ENCODE measurements at regions not wholly inside any gene's neighbourhood (a gene's known extent, or its start where the extent isn't known, plus 50 kb on each side); places are given as distances from the start of the nearest gene placed in this dataset.

- H3K27ac ChIP-seq (ENCODE audit: low read length) = no peak overlapping the region
- no peak overlapping the region for H3K4me3 ChIP-seq (ENCODE audit: low read depth in 1 of 2, low read length in 2 of 2)
- no peaks in the 10 kb centered on the region for H3K36me3 ChIP-seq (ENCODE audit: control insufficient read depth in 1 of 2, insufficient read depth in 2 of 2, low read length in 2 of 2)
- no peaks in the 10 kb centered on the region for H3K4me1 ChIP-seq (ENCODE audit: control insufficient read depth in 1 of 2, insufficient read depth in 2 of 2, low read length in 2 of 2)
- no peaks in the 10 kb centered on the region for H3K9me3 ChIP-seq (ENCODE audit: control insufficient read depth in 1 of 2, low read length in 2 of 2)
- no peaks in the 10 kb centered on the region for H3K27me3 ChIP-seq (ENCODE audit: low read depth, low read length)
Measured at GRCh38 chr16:51960931-51961330, 586.0 kb downstream of the TOX3 start.

DNA sequence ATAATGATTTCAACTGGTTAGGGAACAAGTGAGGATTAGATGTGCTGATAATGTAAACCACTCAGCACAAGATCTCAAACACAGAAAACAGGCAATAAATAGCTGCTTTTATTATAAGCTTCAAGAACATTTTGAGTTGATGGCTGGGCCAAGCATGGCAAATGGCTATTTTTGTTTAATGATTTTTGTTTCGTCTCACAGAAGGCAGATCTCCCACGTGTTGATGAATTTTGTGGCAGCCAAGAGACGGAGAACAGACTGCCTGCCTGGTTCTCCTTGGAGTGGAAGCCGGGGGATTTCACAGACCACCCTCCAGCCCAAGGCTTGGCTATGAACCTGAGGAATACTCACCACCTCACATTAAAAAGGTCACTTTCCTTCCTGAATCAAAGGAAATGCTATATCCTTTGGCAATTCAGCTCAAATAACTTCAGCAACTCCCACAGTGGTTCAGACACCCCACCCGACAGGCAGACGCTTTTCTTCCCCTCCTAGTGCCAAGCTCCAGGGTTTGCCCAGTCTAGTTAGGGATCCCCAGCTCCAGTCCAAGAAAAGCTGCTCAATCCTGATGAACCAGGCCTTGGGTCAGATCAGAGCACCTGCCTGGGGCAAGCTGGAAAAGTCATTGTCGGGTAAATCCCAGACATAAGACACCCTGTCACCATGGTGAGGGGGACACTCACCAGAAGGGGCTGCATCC is 593.5 kb downstream of the TOX3 start:
- Histone ChIP-seq H3K36me3 (ENCODE audit: control insufficient read depth in 1 of 2, insufficient read depth in 2 of 2, low read length in 2 of 2) (no peaks in the 10 kb centered on the region), H3K27ac (ENCODE audit: low read length) (no peak overlapping the region), H3K27me3 (ENCODE audit: low read depth, low read length) (no peaks in the 10 kb centered on the region), H3K9me3 (ENCODE audit: control insufficient read depth in 1 of 2, low read length in 2 of 2) (no peaks in the 10 kb centered on the region), H3K4me1 (ENCODE audit: control insufficient read depth in 1 of 2, insufficient read depth in 2 of 2, low read length in 2 of 2) (no peaks in the 10 kb centered on the region), H3K4me3 (ENCODE audit: low read depth in 1 of 2, low read length in 2 of 2) (no peak overlapping the region)

GRCh38 chr16:51952500-51952899 is 594.4 kb downstream of the TOX3 start:
- Histone ChIP-seq H3K9me3 (ENCODE audit: control insufficient read depth in 1 of 2, low read length in 2 of 2) (no peaks in the 10 kb centered on the region), H3K27ac (ENCODE audit: low read length) (no peak overlapping the region), H3K36me3 (ENCODE audit: control insufficient read depth in 1 of 2, insufficient read depth in 2 of 2, low read length in 2 of 2) (no peaks in the 10 kb centered on the region), H3K27me3 (ENCODE audit: low read depth, low read length) (no peaks in the 10 kb centered on the region), H3K4me3 (ENCODE audit: low read depth in 1 of 2, low read length in 2 of 2) (no peak overlapping the region), H3K4me1 (ENCODE audit: control insufficient read depth in 1 of 2, insufficient read depth in 2 of 2, low read length in 2 of 2) (no peaks in the 10 kb centered on the region)

DNA sequence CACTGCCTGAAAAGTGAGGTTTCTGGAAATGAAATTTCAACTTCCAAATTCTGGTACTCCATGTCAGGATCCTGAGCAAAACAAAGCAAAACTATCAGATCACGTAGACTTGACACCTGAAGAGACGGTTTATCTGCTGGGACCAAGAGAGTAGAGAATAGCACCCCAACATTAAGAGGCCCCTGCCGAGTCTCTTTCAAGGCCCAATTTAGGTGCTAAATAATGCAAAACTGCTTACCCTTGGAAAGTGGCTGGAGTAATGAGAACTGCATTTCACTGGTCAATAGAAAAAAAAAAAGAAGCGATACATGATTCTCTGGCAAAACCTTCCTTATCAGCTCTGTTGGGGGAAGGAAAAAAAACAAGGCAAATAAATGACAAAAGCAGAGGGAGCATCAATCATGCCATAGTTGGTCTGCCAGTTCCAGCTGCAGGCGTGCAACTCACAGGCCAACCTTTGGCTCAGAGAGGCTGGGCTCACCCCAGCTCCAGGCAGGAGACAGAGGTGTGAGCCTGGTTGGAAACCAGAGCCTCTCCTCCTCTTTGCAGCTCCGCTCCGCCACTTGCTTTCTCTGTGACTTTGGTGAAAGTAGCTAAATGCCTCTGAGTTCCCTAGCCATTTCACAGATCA is 595.2 kb downstream of the TOX3 start:
- Histone ChIP-seq H3K27me3 (ENCODE audit: low read depth, low read length) (no peaks in the 10 kb centered on the region), H3K36me3 (ENCODE audit: control insufficient read depth in 1 of 2, insufficient read depth in 2 of 2, low read length in 2 of 2) (no peaks in the 10 kb centered on the region), H3K4me1 (ENCODE audit: control insufficient read depth in 1 of 2, insufficient read depth in 2 of 2, low read length in 2 of 2) (no peaks in the 10 kb centered on the region), H3K27ac (ENCODE audit: low read length) (no peak overlapping the region), H3K9me3 (ENCODE audit: control insufficient read depth in 1 of 2, low read length in 2 of 2) (no peaks in the 10 kb centered on the region), H3K4me3 (ENCODE audit: low read depth in 1 of 2, low read length in 2 of 2) (no peak overlapping the region)

DNA sequence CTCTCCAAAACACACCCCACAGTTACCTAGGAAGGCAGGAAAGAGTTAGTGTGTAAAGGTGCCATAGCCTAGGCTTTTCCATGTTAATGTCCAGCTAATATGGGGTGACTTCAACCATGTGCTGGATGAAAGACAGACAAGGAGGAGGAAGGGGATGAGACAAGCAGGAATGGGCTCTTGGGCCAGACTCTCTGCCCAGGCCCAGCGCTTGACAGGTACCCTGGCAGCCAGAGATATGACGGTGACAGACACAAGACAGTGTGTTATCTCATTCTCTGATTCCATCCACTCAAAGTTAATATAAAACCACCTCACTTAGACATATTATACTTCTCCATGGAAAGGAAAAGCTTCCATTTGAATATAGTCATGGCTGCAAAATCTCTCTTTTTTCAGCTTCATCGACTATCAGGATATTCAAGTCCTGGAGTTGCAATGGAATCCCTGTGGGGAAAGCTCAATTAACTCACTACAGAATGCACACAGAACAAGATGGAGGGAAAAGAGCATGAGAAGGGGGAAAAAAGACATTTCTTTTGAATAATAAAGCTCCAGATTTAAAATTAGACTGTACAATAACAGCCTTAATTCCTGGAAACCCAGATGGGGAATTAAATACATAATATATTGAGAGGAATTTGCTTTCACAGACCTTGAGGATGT is 596.7 kb downstream of the TOX3 start:
- H3K27me3 ChIP-seq (ENCODE audit: low read depth, low read length) = no peaks in the 10 kb centered on the region
- no peak overlapping the region for H3K4me3 ChIP-seq (ENCODE audit: low read depth in 1 of 2, low read length in 2 of 2)
- H3K36me3 ChIP-seq (ENCODE audit: control insufficient read depth in 1 of 2, insufficient read depth in 2 of 2, low read length in 2 of 2) = no peaks in the 10 kb centered on the region
- no peaks in the 10 kb centered on the region for H3K4me1 ChIP-seq (ENCODE audit: control insufficient read depth in 1 of 2, insufficient read depth in 2 of 2, low read length in 2 of 2)
- no peaks in the 10 kb centered on the region for H3K9me3 ChIP-seq (ENCODE audit: control insufficient read depth in 1 of 2, low read length in 2 of 2)
- no peak overlapping the region for H3K27ac ChIP-seq (ENCODE audit: low read length)

- no peak overlapping the region for H3K27ac ChIP-seq (ENCODE audit: low read length)
- H3K36me3 ChIP-seq (ENCODE audit: control insufficient read depth in 1 of 2, insufficient read depth in 2 of 2, low read length in 2 of 2) = no peaks in the 10 kb centered on the region
- H3K27me3 ChIP-seq (ENCODE audit: low read depth, low read length) = no peaks in the 10 kb centered on the region
- H3K4me3 ChIP-seq (ENCODE audit: low read depth in 1 of 2, low read length in 2 of 2) = no peak overlapping the region
- H3K9me3 ChIP-seq (ENCODE audit: control insufficient read depth in 1 of 2, low read length in 2 of 2) = no peaks in the 10 kb centered on the region
- H3K4me1 ChIP-seq (ENCODE audit: control insufficient read depth in 1 of 2, insufficient read depth in 2 of 2, low read length in 2 of 2) = no peaks in the 10 kb centered on the region
Measured at GRCh38 chr16:51949282-51949681, 597.7 kb downstream of the TOX3 start.

DNA sequence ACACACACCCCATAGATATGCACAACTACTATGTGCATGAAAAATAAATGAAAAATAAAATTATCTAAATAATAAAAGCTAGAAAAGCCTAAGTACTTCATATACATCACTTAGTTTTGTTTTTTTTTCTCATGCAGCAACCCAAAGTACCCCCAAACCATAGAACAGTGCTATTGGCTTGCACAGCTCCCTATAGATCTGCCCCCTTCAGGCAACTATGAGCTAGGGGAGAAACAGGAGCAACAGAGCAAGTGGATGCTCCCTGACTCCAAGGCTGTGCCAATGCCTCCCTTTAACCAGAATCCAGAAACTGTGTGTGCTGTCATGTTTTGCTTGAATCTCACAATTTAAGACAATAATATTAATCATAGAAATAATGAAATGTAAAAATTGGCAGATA is 605.5 kb downstream of the TOX3 start:
- H3K9me3 ChIP-seq (ENCODE audit: control insufficient read depth in 1 of 2, low read length in 2 of 2) = no peaks in the 10 kb centered on the region
- no peak overlapping the region for H3K27ac ChIP-seq (ENCODE audit: low read length)
- no peak overlapping the region for H3K4me3 ChIP-seq (ENCODE audit: low read depth in 1 of 2, low read length in 2 of 2)

GRCh38 chr16:51940183-51940582 is 606.8 kb downstream of the TOX3 start:
- Histone ChIP-seq H3K27ac (ENCODE audit: low read length) (no peak overlapping the region), H3K9me3 (ENCODE audit: control insufficient read depth in 1 of 2, low read length in 2 of 2) (no peaks in the 10 kb centered on the region)

More for the DNA sequence above, 605.5 kb downstream of the TOX3 start:
- H3K27me3 ChIP-seq (ENCODE audit: low read depth, low read length) = no peaks in the 10 kb centered on the region
- no peaks in the 10 kb centered on the region for H3K4me1 ChIP-seq (ENCODE audit: control insufficient read depth in 1 of 2, insufficient read depth in 2 of 2, low read length in 2 of 2)
- no peaks in the 10 kb centered on the region for H3K36me3 ChIP-seq (ENCODE audit: control insufficient read depth in 1 of 2, insufficient read depth in 2 of 2, low read length in 2 of 2)

DNA sequence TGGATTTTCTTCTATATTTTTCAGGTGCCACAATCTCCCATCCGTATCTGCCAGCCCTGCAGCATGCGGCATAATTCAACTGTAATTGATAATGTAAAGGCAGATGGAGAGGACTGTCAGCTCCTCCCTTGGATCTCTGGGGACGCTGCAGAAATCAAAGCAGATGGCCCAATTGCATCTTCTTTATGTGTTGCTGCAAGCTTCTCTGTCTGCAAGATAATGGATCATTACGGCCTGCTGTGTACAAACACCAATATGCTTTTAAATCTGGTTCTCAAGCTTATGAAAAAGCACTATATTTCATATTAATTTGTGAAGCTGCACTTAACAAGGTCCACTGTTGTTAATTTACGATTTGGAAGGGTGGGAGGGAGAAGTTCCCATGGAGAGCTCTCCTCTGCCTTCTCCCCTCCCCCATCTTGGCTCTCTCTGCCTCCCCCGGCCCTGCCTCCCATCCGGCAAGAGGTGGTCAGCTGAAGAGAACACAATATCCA is 607.5 kb downstream of the TOX3 start:
- H3K36me3 ChIP-seq (ENCODE audit: control insufficient read depth in 1 of 2, insufficient read depth in 2 of 2, low read length in 2 of 2) = no peaks in the 10 kb centered on the region
- no peaks in the 10 kb centered on the region for H3K4me1 ChIP-seq (ENCODE audit: control insufficient read depth in 1 of 2, insufficient read depth in 2 of 2, low read length in 2 of 2)
- H3K4me3 ChIP-seq (ENCODE audit: low read depth in 1 of 2, low read length in 2 of 2) = no peak overlapping the region
- H3K27ac ChIP-seq (ENCODE audit: low read length) = no peak overlapping the region
- no peaks in the 10 kb centered on the region for H3K27me3 ChIP-seq (ENCODE audit: low read depth, low read length)
- H3K9me3 ChIP-seq (ENCODE audit: control insufficient read depth in 1 of 2, low read length in 2 of 2) = no peaks in the 10 kb centered on the region

More at GRCh38 chr16:51940183-51940582, 606.8 kb downstream of the TOX3 start:
- Histone ChIP-seq H3K4me1 (ENCODE audit: control insufficient read depth in 1 of 2, insufficient read depth in 2 of 2, low read length in 2 of 2) (no peaks in the 10 kb centered on the region), H3K36me3 (ENCODE audit: control insufficient read depth in 1 of 2, insufficient read depth in 2 of 2, low read length in 2 of 2) (no peaks in the 10 kb centered on the region), H3K4me3 (ENCODE audit: low read depth in 1 of 2, low read length in 2 of 2) (no peak overlapping the region), H3K27me3 (ENCODE audit: low read depth, low read length) (no peaks in the 10 kb centered on the region)

DNA sequence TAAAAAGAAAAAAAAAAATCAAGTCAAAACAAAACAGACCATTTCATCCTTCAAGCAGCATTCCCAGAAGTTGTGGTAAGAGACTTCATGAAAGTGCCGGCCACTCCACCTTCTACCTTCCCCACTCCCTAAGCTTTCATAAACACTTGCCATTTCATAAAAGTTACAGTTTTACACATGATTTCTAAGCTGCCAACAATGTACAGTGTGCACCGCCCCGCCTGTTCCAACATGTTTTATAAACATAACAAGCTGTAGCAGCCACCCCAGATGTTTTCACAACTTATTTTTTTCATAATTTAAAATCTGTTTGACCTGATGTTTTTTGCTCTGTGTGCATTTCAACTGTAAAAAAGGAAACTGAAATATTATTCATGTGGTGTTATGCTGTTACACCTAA is 608.1 kb downstream of the TOX3 start:
- no peak overlapping the region for H3K4me3 ChIP-seq (ENCODE audit: low read depth in 1 of 2, low read length in 2 of 2)
- H3K27ac ChIP-seq (ENCODE audit: low read length) = no peak overlapping the region
- H3K27me3 ChIP-seq (ENCODE audit: low read depth, low read length) = no peaks in the 10 kb centered on the region
- no peaks in the 10 kb centered on the region for H3K36me3 ChIP-seq (ENCODE audit: control insufficient read depth in 1 of 2, insufficient read depth in 2 of 2, low read length in 2 of 2)
- H3K4me1 ChIP-seq (ENCODE audit: control insufficient read depth in 1 of 2, insufficient read depth in 2 of 2, low read length in 2 of 2) = no peaks in the 10 kb centered on the region
- H3K9me3 ChIP-seq (ENCODE audit: control insufficient read depth in 1 of 2, low read length in 2 of 2) = no peaks in the 10 kb centered on the region

- H3K9me3 ChIP-seq (ENCODE audit: control insufficient read depth in 1 of 2, low read length in 2 of 2) = no peaks in the 10 kb centered on the region
- H3K4me3 ChIP-seq (ENCODE audit: low read depth in 1 of 2, low read length in 2 of 2) = no peak overlapping the region
- no peak overlapping the region for H3K27ac ChIP-seq (ENCODE audit: low read length)
Measured at GRCh38 chr16:51937771-51938170, 609.2 kb downstream of the TOX3 start.

More at GRCh38 chr16:51937771-51938170, 609.2 kb downstream of the TOX3 start:
- H3K27me3 ChIP-seq (ENCODE audit: low read depth, low read length) = no peaks in the 10 kb centered on the region
- H3K36me3 ChIP-seq (ENCODE audit: control insufficient read depth in 1 of 2, insufficient read depth in 2 of 2, low read length in 2 of 2) = no peaks in the 10 kb centered on the region
- no peaks in the 10 kb centered on the region for H3K4me1 ChIP-seq (ENCODE audit: control insufficient read depth in 1 of 2, insufficient read depth in 2 of 2, low read length in 2 of 2)
